Heart left ventricle (tissue), 16 donors: ENCODE measurements at regions not wholly inside any gene's neighbourhood (a gene's known extent, or its start where the extent isn't known, plus 50 kb on each side); places are given as distances from the start of the nearest gene placed in this dataset.
A peak's percentile ranks its signal among the peaks of the same experiment; 100 is the strongest.

Experiments
- ATAC-seq, 4 donors: fragments of 200-7000 bp; cut with Tn5 transposase; one replicate each; pipeline ENCODE4 v1.9.1; 2020 to 2022; ENCODE audit warnings: moderate library complexity in 4 of 4, mild to moderate bottlenecking in 3 of 4, moderate number of reproducible peaks in 1 of 4
- DNase-seq, 5 donors: peaks; one replicate each; pipeline ENCODE4 v3.0.0-alpha.2; 2020
- H3K27ac ChIP-seq, 12 donors: fragments of 200-600 bp; sonication (generic) in 4 of 12; one replicate each; pipeline versions ENCODE4 v1.5.0 to v1.8.0; 2016 to 2022; ENCODE audit warnings: mild to moderate bottlenecking in 2 of 12
- H3K27me3 ChIP-seq, 9 donors: fragments of 200-600 bp; sonication (generic) in 2 of 9; one replicate each; pipeline versions ENCODE4 v1.5.1 to v1.8.0; 2016 to 2022; ENCODE audit warnings: mild to moderate bottlenecking in 3 of 9
- H3K36me3 ChIP-seq, 9 donors: fragments of 200-600 bp; sonication (generic) in 2 of 9; one replicate each; pipeline versions ENCODE4 v1.5.0 to v1.8.0; 2018 to 2022; ENCODE audit warnings: mild to moderate bottlenecking in 2 of 9
- H3K4me1 ChIP-seq, 12 donors: fragments of 200-600 bp; sonication (generic) in 4 of 12; one replicate each; pipeline versions ENCODE4 v1.5.0 to v1.8.0; 2016 to 2022; ENCODE audit warnings: mild to moderate bottlenecking in 3 of 12
- H3K4me3 ChIP-seq, 12 donors: fragments of 200-600 bp; sonication (generic) in 4 of 12; one replicate each; pipeline versions ENCODE4 v1.5.0 to v1.8.0; 2017 to 2022; ENCODE audit warnings: mild to moderate bottlenecking in 9 of 12, moderate library complexity in 4 of 12
- H3K9me3 ChIP-seq, 12 donors: fragments of 200-600 bp; sonication (generic) in 4 of 12; one replicate each; pipeline versions ENCODE4 v1.5.0 to v1.8.0; 2016 to 2022; ENCODE audit warnings: mild to moderate bottlenecking in 1 of 12
- CTCF ChIP-seq, 12 donors: fragments of 200-600 bp; sonication (generic) in 4 of 12; IDR thresholded peaks; one replicate each; pipeline versions ENCODE4 v1.5.0 to v1.8.0; 2018 to 2022; ENCODE audit warnings: antibody characterized with exemption in 12 of 12, mild to moderate bottlenecking in 5 of 12
- POLR2A ChIP-seq, 2 donors: fragments of 450-650 bp; IDR thresholded peaks; one replicate each; pipeline ENCODE4 v1.6.1; 2017; ENCODE audit warnings: antibody characterized with exemption in 2 of 2, mild to moderate bottlenecking in 2 of 2, moderate library complexity in 2 of 2
- WGBS, 4 donors: extraction: QIAGEN DNeasy Blood & Tissue Kit in 2 of 4; methylation state at CpG; one replicate each; pipeline versions ENCODE4 v1.1.5 to v1.1.7; 2013 to 2018; 5-methylcytosine and 5-hydroxymethylcytosine counted together
- intact Hi-C, 10 donors: fragments of 100-400 bp; cut with DNase I; formaldehyde crosslinking; loops; one replicate each; pipeline versions ENCODE4 v1.11.1 to v1.14.2; 2022
- donor health status: ischemic (EF 13 %, LVEDD 7.1; RV severe dilation, severe dysfunction).
- donor health status: healthy with polysubstance abuse.
- donor health status: DM: no; HTN: yes; CAD: no.
- donor health status: DM: no; HTN: no; CAD: no.
- donor health status: ischemic (EF 25% LVEDD 6.9; RV normal size, moderate dysfunction).
- donor health status: ischemic (EF 25% LVEDD 5.7; RV mildly dilated, moderate dysfunction).
- donor health status: healthy.
- donor health status: DM: yes; HTN: yes; CAD: no.
- donor health status: ischemic (EF 35%, LVEDD 5.7; RV mildly dilated, moderate dysfunction).
- donor health status: nonischemic (EF 11% LVEDD 7.7; RV severe dilation, severe dysfunction).
- donor health status: DM: yes; HTN: yes; CAD: no.
- donor health status: PGD.
- donor health status: ischemic (EF 29% LVEDD 5.4; RV normal size, mild dysfunction).
- donor health status: nonischemic (EF 23%, LVEDD 6.1; RV moderate dilation, normal function).

DNA sequence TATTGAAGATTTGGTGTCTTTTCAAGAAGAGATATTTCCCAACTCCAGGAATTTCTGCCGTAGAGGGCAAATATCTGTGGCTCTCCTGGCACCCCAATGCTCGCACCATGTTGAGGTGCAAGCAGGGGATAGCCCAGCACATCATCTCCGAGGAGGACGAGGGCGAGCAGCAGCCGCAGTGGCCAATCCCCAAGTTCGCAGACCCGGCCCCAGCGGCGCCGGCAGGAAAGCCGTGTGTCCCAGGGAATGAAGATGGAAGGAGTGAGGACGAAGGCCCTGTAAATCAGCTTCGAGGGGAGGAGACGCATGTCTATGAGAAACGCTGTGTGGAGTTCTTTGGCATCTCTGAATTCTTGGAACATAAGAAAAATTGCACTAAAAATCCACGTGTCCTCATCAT lies 213.4 kb upstream of the UBE2E2 start:
- intact Hi-C loops, result no loop called here
- ATAC-seq, result no peak
- Histone ChIP-seq H3K27ac (no peak overlapping the region), H3K36me3 (no peaks in the 10 kb centered on the region), H3K4me1 (no peaks in the 10 kb centered on the region), H3K9me3 (peaks cover 0 to 12% (median 5%) of the 10 kb centered on the region in 12 donors), H3K27me3 (no peaks in the 10 kb centered on the region), H3K4me3 (no peak overlapping the region)
- no peak for DNase-seq
- WGBS, 4 donors, result 94 to 97% (median 95%) methylated on average over 17 of the region's 17 CpGs
- TF ChIP-seq POLR2A (IDR thresholded peaks at IDR 0.05), result no peak
- no peak for TF ChIP-seq CTCF (IDR thresholded peaks at IDR 0.05)

- intact Hi-C loops, result no loop called here
- H3K9me3 ChIP-seq, result peaks cover 0 to 6% (median 2%) of the 10 kb centered on the region in 12 donors
- H3K4me3 ChIP-seq, result no peak overlapping the region
- WGBS, 4 donors, result 93 to 97% (median 95%) methylated on average over 24 to 44 of the region's 44 CpGs
- no peak overlapping the region for H3K27ac ChIP-seq
- H3K36me3 ChIP-seq, result no peaks in the 10 kb centered on the region
- no peaks in the 10 kb centered on the region for H3K4me1 ChIP-seq
- DNase-seq (peak in 1 of 5 donors; percentile 52), ATAC-seq (peak in 1 of 4 donors; percentile 20)
- TF ChIP-seq CTCF (IDR thresholded peaks at IDR 0.05) (no peak), POLR2A (IDR thresholded peaks at IDR 0.05) (no peak)
- H3K27me3 ChIP-seq, result no peaks in the 10 kb centered on the region
These were observed 212.6 kb upstream of the UBE2E2 start for GRCh38 chr3:22990291-22991200.

DNA sequence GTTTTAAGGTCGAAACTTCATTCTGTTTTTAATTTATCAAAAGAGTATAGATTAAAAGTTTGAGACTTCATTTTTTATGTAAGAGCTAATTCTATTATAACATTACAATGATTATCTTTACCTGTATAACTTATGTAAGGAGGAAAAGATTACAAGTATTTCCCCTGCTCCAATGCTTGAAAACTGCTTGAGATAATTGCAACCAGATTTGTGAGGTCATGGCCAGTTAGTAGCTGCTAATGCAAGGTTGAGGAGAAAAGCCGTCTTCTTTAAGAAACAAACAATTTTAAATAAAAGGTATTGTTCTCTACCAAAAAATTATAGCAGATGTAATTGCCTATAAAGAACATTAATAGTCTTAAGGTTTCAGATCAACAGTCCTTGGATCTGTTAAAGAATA lies 208.3 kb upstream of the UBE2E2 start:
- intact Hi-C loops, result no loop called here
- DNase-seq (no peak), ATAC-seq (no peak)
- WGBS, 4 donors, result 80 to 85% (median 81%) methylated on average over 2 of the region's 2 CpGs
- H3K27me3 ChIP-seq, result no peaks in the 10 kb centered on the region
- TF ChIP-seq POLR2A (IDR thresholded peaks at IDR 0.05) (no peak), CTCF (IDR thresholded peaks at IDR 0.05) (no peak)
- no peaks in the 10 kb centered on the region for H3K9me3 ChIP-seq
- H3K4me3 ChIP-seq, result no peak overlapping the region
- H3K4me1 ChIP-seq, result no peaks in the 10 kb centered on the region
- no peak overlapping the region for H3K27ac ChIP-seq
- no peaks in the 10 kb centered on the region for H3K36me3 ChIP-seq

- ATAC-seq (no peak), DNase-seq (no peak)
- no peaks in the 10 kb centered on the region for H3K4me1 ChIP-seq
- WGBS, 4 donors, result 77 to 87% (median 80%) methylated on average over 2 of the region's 2 CpGs
- no peaks in the 10 kb centered on the region for H3K9me3 ChIP-seq
- H3K4me3 ChIP-seq, result no peak overlapping the region
- no peak overlapping the region for H3K27ac ChIP-seq
- H3K36me3 ChIP-seq, result no peaks in the 10 kb centered on the region
- TF ChIP-seq CTCF (IDR thresholded peaks at IDR 0.05), result no peak
- TF ChIP-seq POLR2A (IDR thresholded peaks at IDR 0.05), result no peak
- no peaks in the 10 kb centered on the region for H3K27me3 ChIP-seq
- intact Hi-C loops, result no loop called here
These were observed 206.1 kb upstream of the UBE2E2 start for GRCh38 chr3:22996920-22997571.
